C4-2B (cell line): ENCODE measurements at regions not wholly inside any gene's neighbourhood (a gene's known extent, or its start where the extent isn't known, plus 50 kb on each side); places are given as distances from the start of the nearest gene placed in this dataset.

Experiments
- H3K27ac ChIP-seq: fragments of 450-650 bp; 2 replicates; pipeline ENCODE4 v1.5.1; 2017
- ZFX ChIP-seq: fragments of 450-650 bp; IDR thresholded peaks from 2 replicates; pipeline ENCODE4 v1.6.1; 2017
- TF ChIP-seq, protein P1 (sequence below): fragments of 450-650 bp; conservative IDR thresholded peaks from 2 replicates; pipeline ENCODE4 v1.5.1; 2017; ENCODE audit warnings: mild to moderate bottlenecking

GRCh38 chr15:37881237-37882013 is 53.0 kb upstream of the TMCO5A start:
- TF ChIP-seq, protein P1, sequence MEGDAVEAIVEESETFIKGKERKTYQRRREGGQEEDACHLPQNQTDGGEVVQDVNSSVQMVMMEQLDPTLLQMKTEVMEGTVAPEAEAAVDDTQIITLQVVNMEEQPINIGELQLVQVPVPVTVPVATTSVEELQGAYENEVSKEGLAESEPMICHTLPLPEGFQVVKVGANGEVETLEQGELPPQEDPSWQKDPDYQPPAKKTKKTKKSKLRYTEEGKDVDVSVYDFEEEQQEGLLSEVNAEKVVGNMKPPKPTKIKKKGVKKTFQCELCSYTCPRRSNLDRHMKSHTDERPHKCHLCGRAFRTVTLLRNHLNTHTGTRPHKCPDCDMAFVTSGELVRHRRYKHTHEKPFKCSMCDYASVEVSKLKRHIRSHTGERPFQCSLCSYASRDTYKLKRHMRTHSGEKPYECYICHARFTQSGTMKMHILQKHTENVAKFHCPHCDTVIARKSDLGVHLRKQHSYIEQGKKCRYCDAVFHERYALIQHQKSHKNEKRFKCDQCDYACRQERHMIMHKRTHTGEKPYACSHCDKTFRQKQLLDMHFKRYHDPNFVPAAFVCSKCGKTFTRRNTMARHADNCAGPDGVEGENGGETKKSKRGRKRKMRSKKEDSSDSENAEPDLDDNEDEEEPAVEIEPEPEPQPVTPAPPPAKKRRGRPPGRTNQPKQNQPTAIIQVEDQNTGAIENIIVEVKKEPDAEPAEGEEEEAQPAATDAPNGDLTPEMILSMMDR: no peak
- no peak for TF ChIP-seq ZFX
- no peak overlapping the region for H3K27ac ChIP-seq

DNA sequence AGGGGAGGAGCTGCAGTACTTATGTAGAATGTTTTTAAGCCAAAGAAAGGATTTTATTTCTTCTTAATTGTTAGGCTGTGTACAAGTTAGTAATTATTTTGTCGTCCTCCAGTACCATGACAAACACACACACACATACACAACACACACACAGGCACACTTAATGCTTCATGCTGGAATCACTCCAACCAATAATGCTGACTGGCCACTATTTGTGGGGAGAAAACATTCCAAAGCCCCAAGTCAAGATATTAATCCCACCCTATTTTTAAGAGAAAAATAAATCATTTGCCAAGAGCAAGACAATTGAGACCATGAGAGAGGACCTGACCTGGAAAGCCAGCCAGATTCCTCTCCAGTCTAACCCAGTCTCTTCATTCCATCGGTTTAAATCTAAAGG is 51.8 kb upstream of the TMCO5A start:
- no peak overlapping the region for H3K27ac ChIP-seq
- TF ChIP-seq, protein P1: no peak
- TF ChIP-seq ZFX: no peak
